HG03558 (cell line): ENCODE measurements at regions not wholly inside any gene's neighbourhood (a gene's known extent, or its start where the extent isn't known, plus 50 kb on each side); places are given as distances from the start of the nearest gene placed in this dataset.

ENCODE experiments used
- ATAC-seq: cut with Tn5 transposase; IDR thresholded peaks from one replicate; pipeline ENCODE4 v1.9.1; 2021; ENCODE audit warnings: moderate number of reproducible peaks; ENCODE audit not compliant: unreplicated experiment; ENCODE audit errors: extremely low read depth

DNA sequence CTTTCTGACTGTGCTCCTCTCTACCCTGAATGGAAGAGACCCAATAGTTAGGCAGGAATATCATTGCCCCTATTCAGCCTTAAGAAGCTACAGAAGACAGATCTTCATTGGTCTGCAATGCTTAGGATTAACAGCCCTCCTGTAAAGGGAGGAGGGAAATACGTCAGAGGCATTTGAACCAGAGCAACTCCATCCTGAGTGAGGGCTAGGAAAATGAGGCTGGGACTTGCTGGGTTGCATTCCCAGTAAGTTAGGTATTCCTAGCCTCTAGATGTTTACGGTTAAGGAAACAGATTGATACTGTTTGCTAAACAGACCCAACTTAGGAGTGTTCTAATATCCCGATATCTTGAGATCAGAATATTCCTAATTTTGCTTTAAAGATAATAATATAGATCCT is 63.5 kb downstream of the PCDH18 start:
- ATAC-seq = no peak

GRCh38 chr4:137467537-137467936 is 64.8 kb downstream of the PCDH18 start:
- no peak for ATAC-seq

DNA sequence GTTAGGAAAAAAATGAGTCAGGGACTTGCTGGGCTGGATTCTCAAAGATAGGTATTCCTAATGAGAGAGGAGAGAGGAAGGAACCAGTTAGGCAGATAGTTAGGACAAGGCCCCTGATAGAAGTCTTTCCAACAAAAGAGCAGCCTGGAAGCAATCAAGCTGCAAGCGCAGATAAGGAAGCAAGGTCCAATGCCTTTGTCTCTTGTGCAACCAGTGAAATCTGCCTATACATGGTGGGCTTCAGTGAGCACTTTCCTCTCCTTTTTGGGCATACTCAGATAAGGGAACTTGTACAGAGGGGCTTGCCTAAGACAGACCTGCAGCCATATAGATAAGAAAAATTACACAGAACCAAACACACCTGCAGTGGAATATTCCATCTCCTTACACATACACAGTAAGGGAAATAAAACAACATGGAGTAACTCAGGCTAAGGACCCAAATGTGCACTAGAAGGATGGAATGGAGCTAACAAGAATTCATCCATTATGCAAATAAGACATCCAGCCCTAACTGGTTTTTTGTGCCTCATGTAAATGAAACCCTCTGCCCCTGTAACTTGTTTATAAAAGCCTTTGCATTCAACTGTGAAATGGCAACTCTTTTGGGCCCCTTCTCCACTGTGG is 68.8 kb downstream of the PCDH18 start:
- no peak for ATAC-seq

- ATAC-seq = no peak
Measured at GRCh38 chr4:137455647-137456321, 76.5 kb downstream of the PCDH18 start.

GRCh38 chr4:137454767-137455166 is 77.5 kb downstream of the PCDH18 start:
- no peak for ATAC-seq

DNA sequence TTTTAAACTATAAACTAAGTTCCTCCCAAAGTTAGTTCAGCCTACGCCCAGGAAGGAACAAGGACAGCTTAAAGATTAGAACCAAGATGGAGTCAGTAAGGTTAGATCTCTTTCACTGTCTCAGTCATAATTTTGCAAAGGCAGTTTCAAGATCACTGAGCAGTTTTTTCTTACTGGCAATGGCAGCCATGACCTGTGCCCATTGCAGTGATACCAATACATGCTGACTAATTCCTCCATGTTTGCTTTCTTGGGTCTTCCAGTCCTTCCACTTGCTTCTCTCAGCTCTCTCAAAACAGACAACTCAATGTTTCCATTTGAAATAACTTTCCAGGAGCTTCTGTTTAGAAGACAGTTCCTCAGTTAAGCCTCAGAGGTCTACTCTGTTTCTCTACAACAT is 79.5 kb downstream of the PCDH18 start:
- ATAC-seq = no peak

GRCh38 chr4:137451172-137451825 is 81.0 kb downstream of the PCDH18 start:
- ATAC-seq = no peak

DNA sequence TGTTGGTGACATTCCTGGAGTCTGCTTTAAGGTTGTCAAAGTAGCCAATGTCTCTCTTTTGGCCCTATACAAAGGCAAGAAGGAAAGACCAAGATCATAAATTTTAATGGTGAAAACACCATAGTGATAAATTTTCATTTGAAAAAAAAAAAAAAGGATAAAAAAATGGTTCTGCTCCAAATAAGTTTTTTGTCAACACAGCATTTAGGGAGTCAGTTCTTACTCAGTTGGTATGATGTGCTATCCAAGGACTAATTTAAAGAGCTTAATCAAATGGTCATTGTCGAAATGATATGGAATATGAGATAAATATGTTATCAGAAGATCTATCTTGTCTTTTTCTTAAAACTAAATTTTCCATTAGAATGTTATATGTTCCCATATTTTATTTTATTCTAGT is 83.9 kb downstream of the PCDH18 start:
- ATAC-seq = no peak

GRCh38 chr4:137446071-137446470 is 86.2 kb downstream of the PCDH18 start:
- ATAC-seq = no peak

- no peak for ATAC-seq
Measured at GRCh38 chr4:137443031-137443800, 89.1 kb downstream of the PCDH18 start.

DNA sequence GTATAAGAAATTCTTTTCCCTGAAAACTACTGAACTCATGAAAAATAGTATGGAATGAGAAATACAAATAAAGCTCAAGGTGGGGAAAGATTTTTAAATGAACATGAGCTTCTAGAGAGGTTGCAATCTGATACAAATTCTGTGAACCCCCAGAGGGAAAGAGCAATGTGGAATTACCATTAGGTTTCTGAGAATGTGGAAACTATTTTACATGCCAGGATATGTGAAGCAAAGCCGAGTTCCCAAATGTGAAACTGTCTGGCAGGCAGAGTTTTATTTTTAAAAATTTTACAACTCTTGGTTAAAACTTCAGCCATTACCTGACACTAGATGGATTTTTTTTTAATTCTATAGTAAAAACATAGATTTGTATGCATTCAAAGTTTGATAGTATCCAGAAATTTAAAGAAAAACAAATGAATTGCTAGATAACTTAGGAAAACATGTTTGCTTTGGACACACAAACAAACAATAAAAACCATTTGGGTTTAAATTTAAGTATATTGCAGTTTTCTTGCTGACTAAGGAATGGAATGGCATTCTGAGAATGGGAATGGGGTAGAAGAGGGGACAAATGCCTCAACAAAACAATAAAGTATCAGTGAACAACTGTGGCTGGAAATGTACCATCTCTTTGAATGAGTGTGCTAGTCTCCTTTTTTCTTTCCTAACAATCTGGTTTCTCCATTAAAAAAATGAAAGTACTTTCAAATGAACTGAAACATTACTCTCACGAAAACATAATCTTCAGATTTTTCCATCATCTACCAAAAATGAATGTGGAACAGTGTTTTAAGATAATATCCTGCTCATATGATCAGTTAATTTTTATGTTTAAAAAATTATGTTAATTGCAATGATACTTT is 99.6 kb downstream of the PCDH18 start:
- ATAC-seq = no peak

GRCh38 chr4:137430171-137430570 is 102.1 kb downstream of the PCDH18 start:
- ATAC-seq = no peak

- ATAC-seq = no peak
Measured at GRCh38 chr4:137427411-137427810, 104.9 kb downstream of the PCDH18 start.

DNA sequence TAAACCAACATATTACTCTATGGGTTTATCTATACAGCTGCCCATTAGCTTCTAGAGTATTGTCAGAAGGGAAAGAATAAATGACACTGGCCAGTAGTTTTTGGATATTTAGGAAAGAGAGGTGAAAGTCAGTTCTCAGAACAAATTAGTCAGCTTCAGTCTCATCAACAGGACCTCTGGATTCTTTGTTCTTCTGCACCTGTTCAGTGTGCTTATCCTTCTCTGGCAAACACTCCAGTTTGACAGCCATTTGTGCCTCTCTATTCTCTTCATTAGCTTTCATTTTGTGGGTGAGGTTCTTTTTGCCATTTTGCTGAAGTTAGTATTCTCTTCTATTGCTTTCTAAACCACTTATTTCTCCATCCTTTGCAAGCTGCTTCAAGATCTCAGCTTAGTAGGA is 107.0 kb downstream of the PCDH18 start:
- no peak for ATAC-seq

GRCh38 chr4:137422666-137423065 is 109.6 kb downstream of the PCDH18 start:
- ATAC-seq = no peak

GRCh38 chr4:137421796-137422195 is 110.5 kb downstream of the PCDH18 start:
- no peak for ATAC-seq

GRCh38 chr4:137420901-137421396 is 111.3 kb downstream of the PCDH18 start:
- no peak for ATAC-seq

DNA sequence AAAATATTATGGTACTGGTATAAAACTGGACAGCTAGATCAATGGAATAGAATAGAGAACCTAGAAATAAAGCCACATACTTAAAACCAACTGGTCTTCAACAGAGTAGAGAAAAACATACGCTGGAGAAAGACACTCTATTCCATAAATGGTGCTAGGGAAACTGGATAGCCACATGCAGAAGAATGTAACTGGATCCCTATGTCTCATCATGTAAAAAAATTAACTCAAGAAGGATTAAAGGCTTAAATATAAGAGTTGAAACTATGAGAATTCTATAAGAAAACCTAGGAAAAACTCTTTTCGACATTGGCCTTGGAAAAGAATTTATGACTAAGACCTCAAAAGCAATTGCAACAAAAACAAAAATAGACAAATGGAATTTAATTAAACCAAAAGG is 114.6 kb downstream of the PCDH18 start:
- ATAC-seq = no peak

DNA sequence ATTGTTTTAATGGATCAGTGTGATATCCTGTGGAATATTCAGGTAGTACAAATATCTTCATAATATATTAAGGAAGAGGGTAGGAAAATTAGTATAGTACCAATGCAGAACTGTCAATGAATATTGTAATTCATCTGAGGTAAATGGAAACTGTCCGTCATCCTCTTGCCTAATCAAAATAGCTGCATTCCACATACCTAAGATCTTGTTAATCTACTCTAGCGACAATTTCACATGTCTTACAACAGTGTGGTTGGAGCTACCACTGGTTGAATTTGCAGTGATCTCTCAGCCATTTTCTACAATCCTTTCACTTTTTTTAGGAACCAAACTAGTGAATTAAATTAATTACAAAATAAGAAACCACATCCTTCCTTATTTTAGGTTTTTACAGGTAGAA is 117.5 kb downstream of the PCDH18 start:
- ATAC-seq = no peak
